Liver (tissue), 3 donors: ENCODE measurements at regions not wholly inside any gene's neighbourhood (a gene's known extent, or its start where the extent isn't known, plus 50 kb on each side); places are given as distances from the start of the nearest gene placed in this dataset.

Source experiments
- FOXA1 ChIP-seq: IDR thresholded peaks from 2 replicates; pipeline ENCODE4 v1.6.1; 2016; ENCODE audit warnings: antibody characterized with exemption
- GABPA ChIP-seq, 2 donors: IDR thresholded peaks in 1 of 2; conservative IDR thresholded peaks in 1 of 2; 2 replicates each; pipeline ENCODE4 v1.6.1; 2016; ENCODE audit warnings: antibody characterized with exemption in 2 of 2, mild to moderate bottlenecking in 1 of 2, moderate library complexity in 1 of 2
- RAD21 ChIP-seq, 2 donors: IDR thresholded peaks; 2 replicates each; pipeline ENCODE4 v1.6.1; 2016; ENCODE audit warnings: antibody characterized with exemption in 2 of 2, mild to moderate bottlenecking in 2 of 2
- SP1 ChIP-seq: IDR thresholded peaks from 2 replicates; pipeline ENCODE4 v1.6.1; 2018; ENCODE audit warnings: antibody characterized with exemption, mild to moderate bottlenecking
- TF ChIP-seq, protein P1 (sequence below): fragments of 150-350 bp; IDR thresholded peaks from 2 replicates; pipeline ENCODE4 v1.5.1; 2017; ENCODE audit warnings: improper control_type of control experiment, low read depth, low read length; ENCODE audit not compliant: missing input control
- TF ChIP-seq, protein P2 (sequence below): IDR thresholded peaks from 2 replicates; pipeline ENCODE4 v1.6.1; 2016; ENCODE audit warnings: antibody characterized with exemption
- TF ChIP-seq, protein P3 (sequence below): IDR thresholded peaks from 2 replicates; pipeline ENCODE4 v1.6.1; 2016; ENCODE audit warnings: antibody characterized with exemption
- TF ChIP-seq, protein P4 (sequence below): IDR thresholded peaks from 2 replicates; pipeline ENCODE4 v1.6.1; 2016; ENCODE audit warnings: antibody characterized with exemption, mild to moderate bottlenecking
- donor health status: healthy.
- donor health status: healthy.

DNA sequence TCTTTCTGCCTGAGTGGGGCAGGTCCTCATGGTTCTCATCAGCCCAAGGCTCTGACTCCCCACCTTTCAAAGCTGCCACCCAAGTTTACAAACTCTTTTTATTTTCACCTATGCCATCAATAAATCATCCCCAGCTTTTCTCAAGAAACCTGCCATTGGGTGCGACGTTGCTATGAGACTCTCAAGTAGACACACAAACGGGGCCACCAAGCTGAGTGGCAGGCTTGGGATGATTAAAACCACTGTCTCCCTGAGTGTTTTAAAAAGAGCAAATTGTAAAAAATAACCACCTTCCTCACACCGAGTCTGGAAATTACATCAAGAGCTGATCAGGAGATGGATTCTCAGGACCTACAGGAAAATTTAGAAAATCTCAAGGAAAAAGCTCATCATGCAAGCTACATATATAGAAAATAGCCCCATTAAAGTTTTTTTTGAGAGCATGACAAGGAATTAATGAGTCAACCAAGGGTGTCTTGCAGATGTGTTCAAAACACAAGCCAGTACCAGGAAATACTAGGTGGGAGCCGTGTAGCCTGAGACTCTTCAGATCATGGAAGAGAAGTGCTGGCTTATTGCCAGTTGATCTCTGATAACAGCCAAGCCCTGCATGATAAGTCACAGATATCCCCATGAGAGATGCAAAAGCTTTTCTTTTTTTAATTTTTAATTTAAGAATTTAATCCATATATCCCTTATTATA, 158.4 kb upstream of the BACE2 start:
- no peak for TF ChIP-seq RAD21 (IDR thresholded peaks at IDR 0.05)
- TF ChIP-seq SP1: no peak
- TF ChIP-seq, protein P1, sequence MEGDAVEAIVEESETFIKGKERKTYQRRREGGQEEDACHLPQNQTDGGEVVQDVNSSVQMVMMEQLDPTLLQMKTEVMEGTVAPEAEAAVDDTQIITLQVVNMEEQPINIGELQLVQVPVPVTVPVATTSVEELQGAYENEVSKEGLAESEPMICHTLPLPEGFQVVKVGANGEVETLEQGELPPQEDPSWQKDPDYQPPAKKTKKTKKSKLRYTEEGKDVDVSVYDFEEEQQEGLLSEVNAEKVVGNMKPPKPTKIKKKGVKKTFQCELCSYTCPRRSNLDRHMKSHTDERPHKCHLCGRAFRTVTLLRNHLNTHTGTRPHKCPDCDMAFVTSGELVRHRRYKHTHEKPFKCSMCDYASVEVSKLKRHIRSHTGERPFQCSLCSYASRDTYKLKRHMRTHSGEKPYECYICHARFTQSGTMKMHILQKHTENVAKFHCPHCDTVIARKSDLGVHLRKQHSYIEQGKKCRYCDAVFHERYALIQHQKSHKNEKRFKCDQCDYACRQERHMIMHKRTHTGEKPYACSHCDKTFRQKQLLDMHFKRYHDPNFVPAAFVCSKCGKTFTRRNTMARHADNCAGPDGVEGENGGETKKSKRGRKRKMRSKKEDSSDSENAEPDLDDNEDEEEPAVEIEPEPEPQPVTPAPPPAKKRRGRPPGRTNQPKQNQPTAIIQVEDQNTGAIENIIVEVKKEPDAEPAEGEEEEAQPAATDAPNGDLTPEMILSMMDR: no peak
- no peak for TF ChIP-seq GABPA (IDR thresholded peaks at IDR 0.05 in 1 of 2, conservative IDR thresholded peaks at IDR 0.05 in 1 of 2)
- TF ChIP-seq, protein P2, sequence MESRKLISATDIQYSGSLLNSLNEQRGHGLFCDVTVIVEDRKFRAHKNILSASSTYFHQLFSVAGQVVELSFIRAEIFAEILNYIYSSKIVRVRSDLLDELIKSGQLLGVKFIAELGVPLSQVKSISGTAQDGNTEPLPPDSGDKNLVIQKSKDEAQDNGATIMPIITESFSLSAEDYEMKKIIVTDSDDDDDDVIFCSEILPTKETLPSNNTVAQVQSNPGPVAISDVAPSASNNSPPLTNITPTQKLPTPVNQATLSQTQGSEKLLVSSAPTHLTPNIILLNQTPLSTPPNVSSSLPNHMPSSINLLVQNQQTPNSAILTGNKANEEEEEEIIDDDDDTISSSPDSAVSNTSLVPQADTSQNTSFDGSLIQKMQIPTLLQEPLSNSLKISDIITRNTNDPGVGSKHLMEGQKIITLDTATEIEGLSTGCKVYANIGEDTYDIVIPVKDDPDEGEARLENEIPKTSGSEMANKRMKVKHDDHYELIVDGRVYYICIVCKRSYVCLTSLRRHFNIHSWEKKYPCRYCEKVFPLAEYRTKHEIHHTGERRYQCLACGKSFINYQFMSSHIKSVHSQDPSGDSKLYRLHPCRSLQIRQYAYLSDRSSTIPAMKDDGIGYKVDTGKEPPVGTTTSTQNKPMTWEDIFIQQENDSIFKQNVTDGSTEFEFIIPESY: no peak
- TF ChIP-seq, protein P3, sequence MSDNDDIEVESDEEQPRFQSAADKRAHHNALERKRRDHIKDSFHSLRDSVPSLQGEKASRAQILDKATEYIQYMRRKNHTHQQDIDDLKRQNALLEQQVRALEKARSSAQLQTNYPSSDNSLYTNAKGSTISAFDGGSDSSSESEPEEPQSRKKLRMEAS: no peak
- TF ChIP-seq, protein P4, sequence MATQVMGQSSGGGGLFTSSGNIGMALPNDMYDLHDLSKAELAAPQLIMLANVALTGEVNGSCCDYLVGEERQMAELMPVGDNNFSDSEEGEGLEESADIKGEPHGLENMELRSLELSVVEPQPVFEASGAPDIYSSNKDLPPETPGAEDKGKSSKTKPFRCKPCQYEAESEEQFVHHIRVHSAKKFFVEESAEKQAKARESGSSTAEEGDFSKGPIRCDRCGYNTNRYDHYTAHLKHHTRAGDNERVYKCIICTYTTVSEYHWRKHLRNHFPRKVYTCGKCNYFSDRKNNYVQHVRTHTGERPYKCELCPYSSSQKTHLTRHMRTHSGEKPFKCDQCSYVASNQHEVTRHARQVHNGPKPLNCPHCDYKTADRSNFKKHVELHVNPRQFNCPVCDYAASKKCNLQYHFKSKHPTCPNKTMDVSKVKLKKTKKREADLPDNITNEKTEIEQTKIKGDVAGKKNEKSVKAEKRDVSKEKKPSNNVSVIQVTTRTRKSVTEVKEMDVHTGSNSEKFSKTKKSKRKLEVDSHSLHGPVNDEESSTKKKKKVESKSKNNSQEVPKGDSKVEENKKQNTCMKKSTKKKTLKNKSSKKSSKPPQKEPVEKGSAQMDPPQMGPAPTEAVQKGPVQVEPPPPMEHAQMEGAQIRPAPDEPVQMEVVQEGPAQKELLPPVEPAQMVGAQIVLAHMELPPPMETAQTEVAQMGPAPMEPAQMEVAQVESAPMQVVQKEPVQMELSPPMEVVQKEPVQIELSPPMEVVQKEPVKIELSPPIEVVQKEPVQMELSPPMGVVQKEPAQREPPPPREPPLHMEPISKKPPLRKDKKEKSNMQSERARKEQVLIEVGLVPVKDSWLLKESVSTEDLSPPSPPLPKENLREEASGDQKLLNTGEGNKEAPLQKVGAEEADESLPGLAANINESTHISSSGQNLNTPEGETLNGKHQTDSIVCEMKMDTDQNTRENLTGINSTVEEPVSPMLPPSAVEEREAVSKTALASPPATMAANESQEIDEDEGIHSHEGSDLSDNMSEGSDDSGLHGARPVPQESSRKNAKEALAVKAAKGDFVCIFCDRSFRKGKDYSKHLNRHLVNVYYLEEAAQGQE: no peak
- no peak for TF ChIP-seq FOXA1
